ENCODE measurements at regions not wholly inside any gene's neighbourhood (a gene's known extent, or its start where the extent isn't known, plus 50 kb on each side); places are given as distances from the start of the nearest gene placed in this dataset.

DNA sequence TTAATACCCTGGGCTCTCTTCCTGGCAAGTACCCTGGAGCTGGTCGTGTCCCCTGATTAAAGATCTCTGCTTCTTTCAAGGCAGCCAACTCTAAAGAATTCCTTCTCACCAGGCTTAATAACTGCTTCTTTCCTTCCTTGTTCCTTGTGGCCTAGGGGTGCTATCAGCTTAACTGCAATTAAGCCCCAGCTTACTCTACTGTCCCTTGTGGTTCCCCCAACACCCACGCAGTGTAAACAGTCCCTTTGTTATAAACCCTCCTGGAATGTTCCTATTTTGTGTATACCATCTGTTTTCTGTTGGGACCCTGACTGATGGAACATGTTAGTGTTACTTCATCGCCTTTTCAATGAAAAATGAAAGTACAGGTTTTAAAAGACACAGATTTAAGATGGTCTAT is 126.4 kb upstream of the KIRREL3 start:
- no peaks in the 10 kb centered on the region for H3K4me1 Mint-ChIP-seq (ENCODE audit: unreplicated experiment)
- no peak overlapping the region for H3K4me3 Mint-ChIP-seq (ENCODE audit: unreplicated experiment)
- no peaks in the 10 kb centered on the region for H3K36me3 Mint-ChIP-seq (ENCODE audit: unreplicated experiment)
- peaks cover 3% of the 10 kb centered on the region for H3K27me3 Mint-ChIP-seq (ENCODE audit: unreplicated experiment)
- H3K9me3 Mint-ChIP-seq (ENCODE audit: unreplicated experiment) = no peaks in the 10 kb centered on the region
- no peak overlapping the region for H3K27ac Mint-ChIP-seq (ENCODE audit: unreplicated experiment)
- TF ChIP-seq, protein P1, sequence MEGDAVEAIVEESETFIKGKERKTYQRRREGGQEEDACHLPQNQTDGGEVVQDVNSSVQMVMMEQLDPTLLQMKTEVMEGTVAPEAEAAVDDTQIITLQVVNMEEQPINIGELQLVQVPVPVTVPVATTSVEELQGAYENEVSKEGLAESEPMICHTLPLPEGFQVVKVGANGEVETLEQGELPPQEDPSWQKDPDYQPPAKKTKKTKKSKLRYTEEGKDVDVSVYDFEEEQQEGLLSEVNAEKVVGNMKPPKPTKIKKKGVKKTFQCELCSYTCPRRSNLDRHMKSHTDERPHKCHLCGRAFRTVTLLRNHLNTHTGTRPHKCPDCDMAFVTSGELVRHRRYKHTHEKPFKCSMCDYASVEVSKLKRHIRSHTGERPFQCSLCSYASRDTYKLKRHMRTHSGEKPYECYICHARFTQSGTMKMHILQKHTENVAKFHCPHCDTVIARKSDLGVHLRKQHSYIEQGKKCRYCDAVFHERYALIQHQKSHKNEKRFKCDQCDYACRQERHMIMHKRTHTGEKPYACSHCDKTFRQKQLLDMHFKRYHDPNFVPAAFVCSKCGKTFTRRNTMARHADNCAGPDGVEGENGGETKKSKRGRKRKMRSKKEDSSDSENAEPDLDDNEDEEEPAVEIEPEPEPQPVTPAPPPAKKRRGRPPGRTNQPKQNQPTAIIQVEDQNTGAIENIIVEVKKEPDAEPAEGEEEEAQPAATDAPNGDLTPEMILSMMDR (IDR thresholded peaks at IDR 0.05) = no peak
- no peak for DNase-seq (ENCODE audit: extremely low spot score, unreplicated experiment)

DNA sequence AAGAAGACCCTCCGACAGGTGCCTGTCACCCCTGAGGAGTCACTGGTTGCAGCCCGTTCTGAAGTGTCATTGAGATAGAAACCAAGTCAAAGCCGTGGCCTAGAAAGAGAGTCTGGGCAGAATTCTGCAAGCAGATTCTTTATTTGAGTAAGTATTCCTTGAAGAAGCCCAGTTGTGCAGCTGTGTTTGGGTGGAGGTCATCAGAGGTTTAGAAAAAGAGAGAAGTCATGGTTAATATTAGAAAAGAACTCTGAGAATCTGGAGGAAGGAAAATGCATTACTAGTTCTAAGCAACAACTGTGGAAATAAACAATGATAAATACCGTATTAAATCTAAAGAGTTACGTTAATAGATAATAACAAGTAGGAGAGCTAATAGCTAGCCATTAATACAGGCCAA is 118.8 kb upstream of the KIRREL3 start:
- H3K4me1 Mint-ChIP-seq (ENCODE audit: unreplicated experiment) = no peaks in the 10 kb centered on the region
- TF ChIP-seq, protein P1 (IDR thresholded peaks at IDR 0.05) = no peak
- no peaks in the 10 kb centered on the region for H3K36me3 Mint-ChIP-seq (ENCODE audit: unreplicated experiment)
- H3K9me3 Mint-ChIP-seq (ENCODE audit: unreplicated experiment) = no peaks in the 10 kb centered on the region
- H3K4me3 Mint-ChIP-seq (ENCODE audit: unreplicated experiment) = no peak overlapping the region
- no peak for DNase-seq (ENCODE audit: extremely low spot score, unreplicated experiment)
- no peak overlapping the region for H3K27ac Mint-ChIP-seq (ENCODE audit: unreplicated experiment)
- peaks cover 9% of the 10 kb centered on the region for H3K27me3 Mint-ChIP-seq (ENCODE audit: unreplicated experiment)

DNA sequence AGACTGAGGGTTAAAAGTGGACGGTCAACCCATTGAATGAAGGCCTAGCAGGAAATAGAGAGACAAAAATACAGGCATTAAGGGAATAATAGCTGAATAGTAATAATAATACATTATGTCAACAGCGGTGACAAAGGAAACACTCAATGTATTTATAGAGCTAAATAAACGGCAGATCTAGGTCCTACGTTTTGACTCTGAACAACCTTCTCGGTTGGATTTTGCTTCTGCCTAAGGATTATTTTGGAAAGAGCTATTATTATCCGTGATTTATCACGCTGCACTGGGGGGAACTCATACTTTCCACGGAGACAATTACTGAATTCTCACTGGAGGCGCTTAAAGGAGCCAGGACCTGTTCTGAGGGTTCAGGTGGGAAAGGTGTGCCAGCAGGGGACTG is 118.2 kb upstream of the KIRREL3 start:
- no peak overlapping the region for H3K4me3 Mint-ChIP-seq (ENCODE audit: unreplicated experiment)
- H3K27ac Mint-ChIP-seq (ENCODE audit: unreplicated experiment) = no peak overlapping the region
- peaks cover 9% of the 10 kb centered on the region for H3K27me3 Mint-ChIP-seq (ENCODE audit: unreplicated experiment)
- H3K9me3 Mint-ChIP-seq (ENCODE audit: unreplicated experiment) = no peaks in the 10 kb centered on the region
- no peaks in the 10 kb centered on the region for H3K4me1 Mint-ChIP-seq (ENCODE audit: unreplicated experiment)
- H3K36me3 Mint-ChIP-seq (ENCODE audit: unreplicated experiment) = no peaks in the 10 kb centered on the region
- TF ChIP-seq, protein P1 (IDR thresholded peaks at IDR 0.05) = no peak
- DNase-seq (ENCODE audit: extremely low spot score, unreplicated experiment) = no peak

DNA sequence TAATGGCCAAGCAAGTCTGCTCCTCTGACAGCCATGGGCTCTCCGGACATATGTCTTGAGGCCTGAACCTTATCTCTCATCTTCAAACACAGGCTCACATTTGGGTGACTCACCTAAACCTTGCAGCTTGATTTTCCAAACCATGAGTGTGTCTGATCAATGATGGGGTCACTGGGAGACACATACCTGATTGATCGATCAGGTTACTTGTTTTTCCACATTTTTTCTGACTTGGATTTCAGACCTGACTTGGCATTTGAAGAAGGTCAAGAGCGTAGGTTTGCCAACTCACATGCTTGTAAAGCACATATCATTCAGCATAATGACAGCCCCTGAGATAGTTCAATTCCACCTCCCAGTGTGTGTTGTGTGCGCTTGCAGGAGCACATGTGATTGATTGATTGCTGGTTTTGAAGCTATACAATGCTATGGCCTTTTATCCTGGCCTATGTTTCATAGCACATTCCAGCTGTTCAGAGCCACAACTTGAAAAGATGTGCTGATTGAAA is 116.7 kb upstream of the KIRREL3 start:
- H3K4me1 Mint-ChIP-seq (ENCODE audit: unreplicated experiment) = no peaks in the 10 kb centered on the region
- peaks cover 13% of the 10 kb centered on the region for H3K27me3 Mint-ChIP-seq (ENCODE audit: unreplicated experiment)
- H3K36me3 Mint-ChIP-seq (ENCODE audit: unreplicated experiment) = no peaks in the 10 kb centered on the region
- TF ChIP-seq, protein P1 (IDR thresholded peaks at IDR 0.05) = no peak
- no peak for DNase-seq (ENCODE audit: extremely low spot score, unreplicated experiment)
- H3K27ac Mint-ChIP-seq (ENCODE audit: unreplicated experiment) = no peak overlapping the region
- H3K9me3 Mint-ChIP-seq (ENCODE audit: unreplicated experiment) = no peaks in the 10 kb centered on the region
- no peak overlapping the region for H3K4me3 Mint-ChIP-seq (ENCODE audit: unreplicated experiment)

DNA sequence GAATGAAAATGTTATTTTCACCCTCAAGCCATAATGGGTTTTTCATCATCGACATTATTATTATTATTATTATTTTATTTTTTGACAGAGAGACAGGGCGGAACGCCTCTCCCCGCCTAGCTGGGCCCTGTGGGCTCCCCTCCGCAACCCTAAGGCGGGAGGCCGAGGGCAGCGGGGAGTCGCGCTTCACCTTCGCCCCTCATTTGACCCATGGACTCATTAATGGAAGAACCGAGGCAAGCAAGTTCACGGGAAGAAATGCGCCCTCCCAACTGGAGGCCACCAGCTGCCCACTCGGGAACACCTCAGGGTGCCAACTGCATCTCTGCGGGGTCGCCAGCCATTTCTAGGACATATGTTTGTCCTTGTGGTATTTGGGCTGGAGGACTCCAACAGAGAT is 115.3 kb upstream of the KIRREL3 start:
- Mint-ChIP-seq H3K27ac (ENCODE audit: unreplicated experiment) (no peak overlapping the region), H3K9me3 (ENCODE audit: unreplicated experiment) (no peaks in the 10 kb centered on the region), H3K36me3 (ENCODE audit: unreplicated experiment) (no peaks in the 10 kb centered on the region), H3K27me3 (ENCODE audit: unreplicated experiment) (peaks cover 19% of the 10 kb centered on the region), H3K4me1 (ENCODE audit: unreplicated experiment) (no peaks in the 10 kb centered on the region), H3K4me3 (ENCODE audit: unreplicated experiment) (no peak overlapping the region)
- TF ChIP-seq, protein P1 (IDR thresholded peaks at IDR 0.05) = no peak
- DNase-seq (ENCODE audit: extremely low spot score, unreplicated experiment) = no peak

Data from osteocyte (in vitro differentiated cells).